Mammary epithelial cell (primary cell): ENCODE measurements at regions not wholly inside any gene's neighbourhood (a gene's known extent, or its start where the extent isn't known, plus 50 kb on each side); places are given as distances from the start of the nearest gene placed in this dataset.

Experiments
- CTCF ChIP-seq, 2 donors: IDR thresholded peaks in 1 of 2; conservative IDR thresholded peaks in 1 of 2; 2 replicates each; pipeline ENCODE4 v1.5.1; 2011 to 2012; ENCODE audit warnings: inconsistent platforms in 2 of 2, low read length in 2 of 2, mild to moderate bottlenecking in 2 of 2, control low read depth in 1 of 2, low read depth in 1 of 2; ENCODE audit not compliant: insufficient read depth in 1 of 2; ENCODE audit errors: extremely low read depth in 1 of 2
- EZH2 ChIP-seq: IDR thresholded peaks from 2 replicates; pipeline ENCODE4 v1.6.1; 2012; ENCODE audit warnings: low read length, inconsistent platforms, borderline replicate concordance

GRCh38 chr5:124671193-124671592 lies 75.2 kb downstream of the ZNF608 start:
- TF ChIP-seq CTCF (conservative IDR thresholded peaks at IDR 0.05 in 1 of 2, IDR thresholded peaks at IDR 0.05 in 1 of 2; ENCODE audit: extremely low read depth in 1 of 2, insufficient read depth in 1 of 2, low read depth in 1 of 2, low read length in 2 of 2) (no peak), EZH2 (no peak)
